Activated CD4-positive, alpha-beta T cell treated with anti-CD3 and anti-CD28 coated beads for 4 hours (primary cell): ENCODE measurements at regions not wholly inside any gene's neighbourhood (a gene's known extent, or its start where the extent isn't known, plus 50 kb on each side); places are given as distances from the start of the nearest gene placed in this dataset.
"Not testable (repeated sequence)": the region's sequence is repeated elsewhere in the genome, so short reads cannot be mapped to it uniquely, and the experiment has no call there.

Experiments
- DNase-seq, 2 donors: peaks; one replicate each; pipeline ENCODE4 v3.0.0-alpha.2; 2020

DNA sequence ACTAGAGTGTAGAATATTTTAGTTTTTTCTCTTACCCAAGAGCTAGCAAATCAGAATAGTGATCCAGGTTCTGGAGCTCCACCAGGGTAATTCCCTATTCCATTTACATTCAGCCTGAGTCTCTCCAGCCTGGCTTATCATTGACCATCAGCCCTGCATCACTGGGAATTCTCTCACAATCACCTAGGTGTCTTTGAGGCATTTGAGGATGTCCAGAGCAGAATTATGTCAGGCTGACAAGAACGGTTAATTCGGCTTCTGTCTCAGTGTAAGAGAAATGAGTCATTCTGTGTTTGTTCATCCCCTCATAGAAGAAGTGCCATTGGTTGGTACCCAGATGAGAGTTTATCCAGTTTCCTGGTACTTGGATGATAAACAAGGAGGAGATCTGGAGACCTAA, 180.5 kb downstream of the ZNF737 start:
- DNase-seq: no peak

GRCh38 chr19:20371911-20372310, 193.7 kb downstream of the ZNF737 start:
- no peak for DNase-seq

DNA sequence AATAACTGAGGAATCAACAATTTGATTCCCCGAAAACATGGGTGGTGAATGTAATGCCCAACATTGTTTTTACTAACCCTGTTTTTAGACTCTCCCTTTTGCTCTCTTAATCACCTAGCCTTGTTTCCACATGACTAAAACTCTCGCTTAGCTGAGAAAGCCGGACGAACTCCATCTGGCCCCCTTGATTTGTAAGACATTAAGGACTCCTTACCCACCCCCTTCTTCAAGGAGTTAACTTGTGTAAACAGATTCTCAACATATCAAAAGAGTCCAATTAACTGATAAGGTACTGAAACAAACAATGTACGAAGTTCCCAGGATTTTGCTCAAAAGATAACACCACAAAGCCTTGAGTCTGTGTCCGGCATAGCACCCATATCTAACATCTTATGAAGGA, 194.3 kb downstream of the ZNF737 start:
- not testable (repeated sequence) for DNase-seq

- DNase-seq: no peak
These were observed 197.7 kb downstream of the ZNF737 start for GRCh38 chr19:20367811-20368294.

DNA sequence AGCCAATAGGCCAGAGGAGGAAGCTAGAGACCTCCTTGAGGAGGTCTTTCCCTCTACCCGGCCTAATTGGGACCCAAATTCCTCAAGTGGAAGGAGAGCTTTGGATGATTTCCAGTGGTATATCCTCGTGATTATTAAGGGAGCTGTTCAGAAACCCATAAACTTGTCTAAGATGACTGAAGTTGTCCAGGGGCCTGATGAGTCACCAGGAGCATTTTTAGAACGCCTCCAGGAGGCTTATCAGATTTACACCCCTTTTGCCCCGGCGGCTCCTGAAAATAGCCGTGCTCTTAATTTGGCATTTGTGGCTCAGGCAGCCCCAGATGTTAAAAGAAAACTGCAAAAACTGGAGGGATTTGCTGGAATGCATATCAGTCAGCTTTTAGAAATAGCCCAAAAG, 198.1 kb downstream of the ZNF486 start:
- no peak for DNase-seq

DNA sequence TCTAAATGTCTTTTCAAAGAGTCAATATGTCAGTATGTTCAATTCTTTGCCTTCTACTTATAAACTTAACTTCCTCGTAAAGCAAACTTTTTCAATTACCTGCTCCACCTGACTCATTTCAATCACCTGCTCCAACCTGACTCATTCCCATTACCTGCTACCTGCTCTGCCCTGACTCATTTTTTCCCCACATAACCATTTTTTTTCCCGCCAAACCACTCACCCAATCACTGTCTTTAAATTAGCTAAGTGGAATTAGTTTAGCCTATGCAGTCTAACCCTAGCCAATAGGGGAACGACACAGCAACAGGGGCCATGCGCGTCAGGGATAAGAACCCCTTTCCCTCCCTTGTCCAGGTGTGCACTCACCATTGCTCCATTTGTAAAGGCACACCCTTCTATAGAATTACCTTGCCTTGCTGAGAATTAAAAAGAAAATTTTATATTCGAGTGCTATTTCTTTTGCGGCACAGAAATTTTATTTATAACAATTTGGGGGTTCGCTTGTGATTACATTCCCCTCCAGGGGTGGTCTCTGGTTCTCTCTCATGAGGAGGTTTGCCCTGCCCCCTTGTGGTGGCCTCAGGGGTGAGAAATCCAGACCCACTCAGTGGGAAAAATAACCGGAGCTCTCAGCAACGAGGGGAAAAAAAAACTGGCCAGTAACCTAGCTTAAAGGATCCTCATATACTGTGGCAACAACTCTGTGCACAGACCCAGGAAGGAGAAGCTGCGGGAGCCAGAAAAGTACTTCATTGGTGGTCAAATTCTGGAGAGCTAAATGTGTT, 193.1 kb downstream of the ZNF486 start:
- DNase-seq: no peak

- DNase-seq: not testable (repeated sequence)
These were observed 191.9 kb downstream of the ZNF486 start for GRCh38 chr19:20358841-20359465.

DNA sequence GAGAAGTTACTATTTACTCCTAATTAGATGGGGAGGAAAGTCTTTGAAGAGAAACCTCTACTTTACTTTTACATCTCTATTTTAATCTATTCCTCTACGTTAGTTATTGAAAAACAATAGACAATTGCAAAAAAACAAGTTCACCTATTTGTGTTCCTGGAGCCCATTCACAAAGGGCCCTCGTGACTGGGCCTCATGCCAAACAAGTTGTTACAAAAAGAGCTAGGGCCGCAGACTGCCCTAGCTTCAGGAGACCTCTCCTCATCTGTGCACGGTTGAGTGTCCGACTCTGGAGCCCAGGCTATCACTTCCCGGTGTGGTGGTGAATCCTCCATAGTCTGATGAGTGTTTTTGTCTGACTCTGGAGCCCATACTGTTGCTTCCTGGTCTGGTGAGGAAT, 190.9 kb downstream of the ZNF486 start:
- DNase-seq: no peak

DNA sequence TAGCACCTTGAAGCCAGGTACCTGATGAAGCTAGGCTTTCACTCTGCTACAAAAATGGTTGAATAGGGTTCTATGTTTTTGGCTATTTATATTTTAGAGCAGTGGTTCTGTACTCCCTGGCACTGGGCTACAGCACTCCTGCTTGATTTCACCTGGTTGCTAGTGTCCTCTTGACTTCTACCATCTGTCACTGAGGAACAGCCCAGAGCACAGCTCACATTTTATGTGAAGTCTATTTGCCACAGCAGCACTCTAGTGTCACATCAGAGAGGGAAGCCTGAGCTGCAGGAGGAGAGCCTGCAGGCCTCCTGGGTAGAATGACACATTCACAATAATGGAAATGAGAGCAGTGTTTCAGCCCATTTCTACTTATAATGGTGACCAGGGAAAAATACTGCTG, 184.2 kb downstream of the ZNF486 start:
- DNase-seq: no peak

DNA sequence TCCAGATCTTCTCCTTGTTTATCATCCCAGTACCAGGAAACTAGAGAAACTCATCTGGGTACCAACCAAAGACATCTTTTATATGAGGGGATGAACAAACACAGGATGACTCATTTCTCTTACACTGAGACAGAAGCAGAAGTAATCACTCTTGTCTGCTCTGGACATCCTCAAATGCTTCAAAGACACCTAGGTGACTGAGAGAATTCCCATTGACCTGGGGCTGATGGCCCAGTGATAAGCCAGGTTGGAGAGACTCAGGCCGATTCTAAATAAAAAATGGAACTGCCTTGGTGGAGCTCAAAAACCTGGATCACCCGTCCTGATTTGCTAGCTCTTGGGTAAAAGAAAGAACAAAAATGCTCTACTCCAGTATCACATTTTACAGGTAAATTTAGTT, 182.2 kb downstream of the ZNF486 start:
- DNase-seq: no peak

GRCh38 chr19:20339444-20339843, 172.4 kb downstream of the ZNF486 start:
- no peak for DNase-seq

- DNase-seq: no peak
These were observed 167.7 kb downstream of the ZNF486 start for GRCh38 chr19:20334760-20335159.

DNA sequence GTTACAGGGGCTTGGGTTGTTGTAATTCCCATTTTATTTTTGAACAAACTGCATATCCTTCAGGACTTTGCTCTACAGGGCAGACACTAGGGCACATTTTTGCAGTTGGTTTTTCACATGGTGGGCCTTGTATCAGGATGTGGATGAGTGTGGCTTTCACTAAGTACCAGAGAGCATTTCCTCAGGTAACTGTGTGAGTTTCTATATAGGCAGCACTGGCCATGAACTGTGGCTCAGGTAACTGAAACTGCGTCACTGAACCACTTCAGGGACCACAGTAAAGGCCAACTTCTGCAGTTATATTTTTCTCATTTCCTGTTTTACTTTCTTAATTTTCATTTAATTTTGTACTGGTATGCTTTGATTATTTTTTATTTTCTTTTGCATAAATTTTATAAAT, 166.5 kb downstream of the ZNF486 start:
- no peak for DNase-seq

DNA sequence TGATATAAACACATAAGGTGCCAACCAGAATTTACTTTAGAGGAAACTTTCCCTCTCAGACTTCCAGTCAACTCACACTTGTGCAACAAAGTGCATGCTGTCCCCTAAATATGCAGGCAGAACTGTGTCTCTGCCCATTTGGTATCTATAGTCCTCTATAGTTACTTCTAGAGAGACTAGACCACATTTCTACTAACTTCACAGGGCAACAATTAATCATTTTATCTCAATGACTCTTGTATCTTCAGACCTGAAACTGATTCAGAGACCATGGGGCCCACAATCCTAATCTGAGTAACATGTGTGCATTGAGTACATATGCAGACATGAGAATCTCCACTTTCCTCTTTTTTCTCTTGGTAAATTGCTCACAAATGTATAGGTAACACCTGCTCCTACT, 158.1 kb downstream of the ZNF486 start:
- DNase-seq: no peak

- DNase-seq: no peak
These were observed 154.2 kb downstream of the ZNF486 start for GRCh38 chr19:20321139-20321763.

GRCh38 chr19:20320191-20320590, 153.2 kb downstream of the ZNF486 start:
- DNase-seq: no peak

DNA sequence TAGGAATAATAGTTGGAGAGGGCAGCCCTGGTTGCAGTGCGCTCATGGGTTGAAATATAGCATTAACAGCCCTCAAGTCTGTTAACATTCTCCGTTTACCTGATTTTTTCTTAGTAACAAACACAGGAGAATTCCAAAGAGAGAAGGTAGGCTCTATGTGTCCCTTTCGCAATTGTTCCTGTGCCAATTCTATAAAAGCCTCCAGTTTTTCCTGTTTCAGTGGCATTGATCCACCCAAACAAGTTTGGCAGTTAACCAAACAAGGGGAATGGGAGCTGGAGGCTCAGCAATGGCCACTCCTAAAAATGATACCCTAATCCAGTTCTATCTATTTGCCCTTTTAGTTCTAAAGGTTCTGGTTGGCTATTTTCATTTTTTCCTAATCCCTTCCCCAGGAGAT, 151.6 kb downstream of the ZNF486 start:
- no peak for DNase-seq

DNA sequence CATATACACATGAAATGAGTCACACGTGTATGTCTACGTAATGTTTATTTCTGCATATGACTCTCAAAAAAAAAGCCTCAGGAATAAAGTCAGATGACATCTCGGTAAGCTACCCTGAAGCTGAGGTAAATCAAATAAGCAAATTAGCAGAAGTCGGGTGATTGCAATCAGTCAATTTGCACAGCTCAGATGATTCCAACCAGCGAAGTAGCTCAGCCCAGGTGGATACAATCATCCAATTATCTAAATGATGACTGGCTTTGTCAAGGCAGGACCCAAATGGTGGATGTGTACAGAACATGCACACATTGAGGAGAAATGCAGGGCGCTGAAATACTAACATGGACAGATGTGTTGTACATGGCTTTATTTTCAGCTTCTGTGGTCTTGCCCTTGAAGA, 148.5 kb downstream of the ZNF486 start:
- no peak for DNase-seq

DNA sequence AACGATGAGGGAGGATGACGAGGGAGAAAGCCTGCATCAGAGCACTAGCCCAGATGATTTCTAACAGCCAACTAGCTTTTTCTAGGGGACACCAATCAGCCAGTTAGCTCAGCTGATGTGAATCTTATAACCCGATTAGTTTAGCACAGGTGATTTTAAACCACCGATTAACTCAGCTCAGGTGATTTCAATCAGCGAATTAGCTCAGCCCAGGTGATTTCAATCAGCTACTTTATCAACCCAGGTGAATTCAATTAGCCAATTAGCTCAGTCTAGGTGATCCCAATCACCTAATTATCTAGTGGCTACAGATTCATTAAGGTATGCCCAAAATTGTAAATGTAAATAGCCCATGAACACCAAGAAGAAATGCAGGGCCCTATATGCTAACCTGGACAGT, 146.9 kb downstream of the ZNF486 start:
- DNase-seq: no peak

DNA sequence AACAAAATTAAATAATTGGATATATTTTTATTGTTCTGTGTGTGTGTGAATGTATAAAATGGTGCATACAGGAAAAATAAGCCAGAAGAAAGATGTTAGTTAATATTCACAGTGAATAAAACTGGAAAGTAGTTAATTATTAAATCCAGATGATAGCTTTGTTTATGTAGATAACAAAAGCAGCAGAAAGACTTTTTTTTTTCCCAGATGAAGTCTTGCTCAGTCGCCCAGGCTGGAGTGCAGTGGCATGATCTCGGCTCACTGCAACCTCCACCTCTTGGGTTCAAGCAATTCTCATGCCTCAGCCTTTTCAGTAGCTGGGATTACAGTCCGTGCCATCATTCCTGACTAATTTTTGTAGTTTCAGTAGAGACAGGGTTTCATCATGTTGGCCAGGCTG, 140.1 kb downstream of the ZNF486 start:
- DNase-seq: no peak

- not testable (repeated sequence) for DNase-seq
These were observed 129.3 kb downstream of the ZNF486 start for GRCh38 chr19:20296314-20296713.

DNA sequence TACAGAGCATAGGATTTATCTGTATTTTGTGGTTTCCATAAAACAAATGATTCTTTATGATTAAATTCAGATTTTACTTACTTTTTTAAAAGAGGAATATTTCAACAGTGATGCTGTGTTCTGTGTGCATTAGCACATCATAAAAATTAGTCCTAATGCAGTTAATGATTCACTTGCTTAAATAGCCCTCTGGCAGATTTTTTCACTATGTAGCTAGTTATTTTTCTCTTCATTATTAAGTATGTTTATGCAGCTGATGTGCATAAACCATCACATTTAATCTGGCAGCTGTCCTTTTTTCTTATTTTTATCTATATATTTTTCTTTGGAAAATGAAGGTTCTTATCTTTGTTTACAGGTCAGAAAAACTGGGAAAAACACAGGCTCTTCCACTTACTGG, 127.2 kb downstream of the ZNF486 start:
- DNase-seq: no peak

- DNase-seq: not testable (repeated sequence)
These were observed 125.5 kb downstream of the ZNF486 start for GRCh38 chr19:20292520-20292919.

- no peak for DNase-seq
These were observed 122.2 kb downstream of the ZNF486 start for GRCh38 chr19:20289186-20289585.
